OCI-LY3 (cell line): ENCODE measurements at regions not wholly inside any gene's neighbourhood (a gene's known extent, or its start where the extent isn't known, plus 50 kb on each side); places are given as distances from the start of the nearest gene placed in this dataset.

Experiments used
- H2AFZ ChIP-seq: fragments of 200-600, 300-600 bp; shearing (Covaris generic); 2 replicates; pipeline ENCODE4 v1.6.0; 2014; ENCODE audit warnings: antibody characterized with exemption, low read depth, low read length
- H3K27ac ChIP-seq: fragments of 200-600, 300-600 bp; sonication (generic); 2 replicates; pipeline ENCODE4 v1.5.1; 2014; ENCODE audit warnings: mild to moderate bottlenecking, low read length, moderate library complexity, mixed read lengths
- H3K27me3 ChIP-seq: fragments of 200-600, 300-600 bp; sonication (generic); 2 replicates; pipeline ENCODE4 v1.6.1; 2014; ENCODE audit warnings: low read depth, low read length, mixed read lengths
- H3K36me3 ChIP-seq: fragments of 200-600, 300-600 bp; sonication (generic); replicated peaks from 2 replicates; pipeline ENCODE3; 2014; ENCODE audit warnings: low read depth, low read length, mixed read lengths
- H3K4me1 ChIP-seq: fragments of 300-600, 200-600 bp; sonication (generic); 2 replicates; pipeline ENCODE4 v1.6.1; 2014; ENCODE audit warnings: low read length, mixed read lengths
- H3K4me2 ChIP-seq: fragments of 200-600, 300-600 bp; sonication (generic); 2 replicates; pipeline ENCODE4 v1.6.1; 2014; ENCODE audit warnings: low read length, mixed read lengths
- H3K4me3 ChIP-seq: fragments of 300-600, 200-600 bp; sonication (generic); 2 replicates; pipeline ENCODE4 v1.5.1; 2014; ENCODE audit warnings: antibody characterized with exemption, mild to moderate bottlenecking, low read length, moderate library complexity
- H3K79me2 ChIP-seq: fragments of 300-600, 200-600 bp; shearing (Covaris generic); 2 replicates; pipeline ENCODE4 v1.6.1; 2014; ENCODE audit warnings: mild to moderate bottlenecking, low read length, mixed read lengths
- H3K9ac ChIP-seq: fragments of 300-600, 200-600 bp; shearing (Covaris generic); 2 replicates; pipeline ENCODE4 v1.6.0; 2014; ENCODE audit warnings: mild to moderate bottlenecking, low read length, moderate library complexity
- H3K9me3 ChIP-seq: fragments of 200-600, 300-600 bp; shearing (Covaris generic); 2 replicates; pipeline ENCODE4 v1.6.1; 2014; ENCODE audit warnings: low read length, mixed read lengths; ENCODE audit not compliant: insufficient read depth
- H4K20me1 ChIP-seq: fragments of 200-600, 300-600 bp; sonication (generic); 2 replicates; pipeline ENCODE4 v1.6.1; 2016; ENCODE audit warnings: low read length, mixed read lengths; ENCODE audit not compliant: insufficient read depth
- EZH2phosphoT487 ChIP-seq: fragments of 200-600 bp; shearing (Covaris generic); IDR thresholded peaks from 2 replicates; pipeline ENCODE4 v1.6.1; 2018; ENCODE audit warnings: antibody characterized with exemption, mixed run types, low read depth
- TF ChIP-seq, protein P1 (sequence below): fragments of 200-600, 300-600 bp; sonication (generic); IDR thresholded peaks from 2 replicates; pipeline ENCODE4 v1.5.1; 2014; ENCODE audit warnings: antibody characterized with exemption, low read length, low read depth

DNA sequence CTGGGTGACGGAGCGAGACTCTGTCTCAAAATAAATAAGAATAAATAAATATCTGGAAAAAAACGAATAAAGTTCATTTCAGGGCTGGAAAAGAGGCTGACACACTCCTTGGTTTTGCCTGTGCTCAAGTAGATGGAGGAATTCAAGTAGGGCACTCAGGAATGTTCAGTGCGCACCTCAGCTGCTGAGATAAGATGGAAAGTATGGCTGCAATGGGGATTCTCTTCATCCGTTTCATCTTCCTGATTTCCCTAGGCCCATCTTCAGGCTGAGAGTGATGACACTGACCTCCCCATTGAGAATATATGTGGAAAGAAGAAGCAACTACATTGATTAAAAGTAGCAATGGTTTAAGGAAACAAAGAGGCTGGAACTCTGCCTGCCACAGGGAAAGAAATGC is 130.5 kb upstream of the ZNF644 start:
- no peaks in the 10 kb centered on the region for H3K36me3 ChIP-seq
- no peaks in the 10 kb centered on the region for H3K79me2 ChIP-seq
- no peaks in the 10 kb centered on the region for H3K27me3 ChIP-seq
- H3K4me3 ChIP-seq, result no peak overlapping the region
- no peak overlapping the region for H3K27ac ChIP-seq
- H3K4me1 ChIP-seq, result no peaks in the 10 kb centered on the region
- H3K9me3 ChIP-seq, result no peaks in the 10 kb centered on the region
- no peaks in the 10 kb centered on the region for H4K20me1 ChIP-seq
- no peak for TF ChIP-seq EZH2phosphoT487
- TF ChIP-seq, protein P1, sequence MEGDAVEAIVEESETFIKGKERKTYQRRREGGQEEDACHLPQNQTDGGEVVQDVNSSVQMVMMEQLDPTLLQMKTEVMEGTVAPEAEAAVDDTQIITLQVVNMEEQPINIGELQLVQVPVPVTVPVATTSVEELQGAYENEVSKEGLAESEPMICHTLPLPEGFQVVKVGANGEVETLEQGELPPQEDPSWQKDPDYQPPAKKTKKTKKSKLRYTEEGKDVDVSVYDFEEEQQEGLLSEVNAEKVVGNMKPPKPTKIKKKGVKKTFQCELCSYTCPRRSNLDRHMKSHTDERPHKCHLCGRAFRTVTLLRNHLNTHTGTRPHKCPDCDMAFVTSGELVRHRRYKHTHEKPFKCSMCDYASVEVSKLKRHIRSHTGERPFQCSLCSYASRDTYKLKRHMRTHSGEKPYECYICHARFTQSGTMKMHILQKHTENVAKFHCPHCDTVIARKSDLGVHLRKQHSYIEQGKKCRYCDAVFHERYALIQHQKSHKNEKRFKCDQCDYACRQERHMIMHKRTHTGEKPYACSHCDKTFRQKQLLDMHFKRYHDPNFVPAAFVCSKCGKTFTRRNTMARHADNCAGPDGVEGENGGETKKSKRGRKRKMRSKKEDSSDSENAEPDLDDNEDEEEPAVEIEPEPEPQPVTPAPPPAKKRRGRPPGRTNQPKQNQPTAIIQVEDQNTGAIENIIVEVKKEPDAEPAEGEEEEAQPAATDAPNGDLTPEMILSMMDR, result no peak
- H3K4me2 ChIP-seq, result no peak overlapping the region
- H3K9ac ChIP-seq, result no peak overlapping the region
- no peak overlapping the region for H2AFZ ChIP-seq

- Histone ChIP-seq H3K4me2 (no peak overlapping the region), H3K36me3 (no peaks in the 10 kb centered on the region), H3K9me3 (no peaks in the 10 kb centered on the region), H3K9ac (no peak overlapping the region), H3K79me2 (no peaks in the 10 kb centered on the region), H3K4me1 (no peaks in the 10 kb centered on the region), H3K27ac (no peak overlapping the region), H2AFZ (no peak overlapping the region), H3K27me3 (no peaks in the 10 kb centered on the region), H3K4me3 (no peak overlapping the region), H4K20me1 (no peaks in the 10 kb centered on the region)
- TF ChIP-seq, protein P1, result no peak
Measured at GRCh38 chr1:91151702-91152101, 129.9 kb upstream of the ZNF644 start.

DNA sequence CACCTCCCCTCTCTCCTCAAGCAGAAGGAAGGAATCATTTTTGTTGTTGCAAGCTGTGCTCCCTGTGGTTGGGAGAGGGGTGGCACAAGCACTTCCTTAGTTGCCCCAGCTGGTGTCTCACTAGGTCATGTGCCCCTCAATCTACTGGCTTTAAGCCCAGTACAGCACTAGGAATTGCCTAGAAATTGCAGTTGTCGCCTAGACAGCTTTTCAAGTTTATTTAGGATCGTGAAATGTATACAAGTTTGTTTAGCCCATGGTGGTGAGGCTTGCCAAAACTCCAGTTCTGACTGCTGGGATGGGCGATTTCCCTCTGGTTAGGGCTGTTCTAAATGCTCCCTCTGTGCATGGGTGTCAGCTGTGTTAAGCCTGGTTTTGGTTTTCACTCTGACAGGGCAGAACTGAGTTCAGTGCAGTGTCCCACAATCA is 126.8 kb upstream of the ZNF644 start:
- TF ChIP-seq, protein P1, result no peak
- no peak for TF ChIP-seq EZH2phosphoT487
- Histone ChIP-seq H3K79me2 (no peaks in the 10 kb centered on the region), H3K27me3 (no peaks in the 10 kb centered on the region), H3K9me3 (no peaks in the 10 kb centered on the region), H3K36me3 (no peaks in the 10 kb centered on the region), H4K20me1 (no peaks in the 10 kb centered on the region), H3K4me2 (no peak overlapping the region), H3K4me3 (no peak overlapping the region), H2AFZ (no peak overlapping the region), H3K4me1 (no peaks in the 10 kb centered on the region), H3K27ac (no peak overlapping the region), H3K9ac (no peak overlapping the region)

- no peak overlapping the region for H2AFZ ChIP-seq
- no peaks in the 10 kb centered on the region for H3K36me3 ChIP-seq
- no peaks in the 10 kb centered on the region for H3K27me3 ChIP-seq
- H3K4me1 ChIP-seq, result no peaks in the 10 kb centered on the region
- H4K20me1 ChIP-seq, result no peaks in the 10 kb centered on the region
- H3K4me3 ChIP-seq, result no peak overlapping the region
- H3K9ac ChIP-seq, result no peak overlapping the region
- TF ChIP-seq, protein P1, result no peak
- no peak for TF ChIP-seq EZH2phosphoT487
- no peak overlapping the region for H3K27ac ChIP-seq
- H3K4me2 ChIP-seq, result no peak overlapping the region
- H3K9me3 ChIP-seq, result no peaks in the 10 kb centered on the region
- H3K79me2 ChIP-seq, result no peaks in the 10 kb centered on the region
Measured at GRCh38 chr1:91141858-91142257, 120.0 kb upstream of the ZNF644 start.
